GOT3 (cell line): ENCODE measurements at regions not wholly inside any gene's neighbourhood (a gene's known extent, or its start where the extent isn't known, plus 50 kb on each side); places are given as distances from the start of the nearest gene placed in this dataset.
"Not testable (repeated sequence)": the region's sequence is repeated elsewhere in the genome, so short reads cannot be mapped to it uniquely, and the experiment has no call there.

ENCODE experiments used
- DNase-seq: peaks from one replicate; lab custom pipeline; 2025; ENCODE audit warnings: mixed read lengths; lab: John Stamatoyannopoulos, UW

DNA sequence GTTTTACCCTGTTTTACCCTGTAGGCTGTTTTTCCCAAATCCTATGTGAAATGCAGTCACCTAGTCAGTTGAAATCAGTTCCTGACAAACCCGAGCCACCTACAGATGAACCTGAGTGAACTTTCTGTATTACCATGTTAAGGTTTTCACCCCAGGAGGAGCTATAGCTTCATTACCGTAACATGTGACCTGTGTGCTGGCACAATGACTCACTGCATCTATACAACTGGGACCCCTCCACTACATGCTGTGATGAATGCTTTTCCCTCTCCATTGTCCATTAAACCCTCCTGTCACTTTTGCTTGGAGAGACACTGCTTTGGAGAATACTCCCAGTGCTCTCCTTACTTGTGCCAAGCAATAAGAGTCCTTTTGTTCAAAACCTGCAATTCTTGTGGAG, 1974.8 kb downstream of the EFNA5 start:
- DNase-seq = no peak

DNA sequence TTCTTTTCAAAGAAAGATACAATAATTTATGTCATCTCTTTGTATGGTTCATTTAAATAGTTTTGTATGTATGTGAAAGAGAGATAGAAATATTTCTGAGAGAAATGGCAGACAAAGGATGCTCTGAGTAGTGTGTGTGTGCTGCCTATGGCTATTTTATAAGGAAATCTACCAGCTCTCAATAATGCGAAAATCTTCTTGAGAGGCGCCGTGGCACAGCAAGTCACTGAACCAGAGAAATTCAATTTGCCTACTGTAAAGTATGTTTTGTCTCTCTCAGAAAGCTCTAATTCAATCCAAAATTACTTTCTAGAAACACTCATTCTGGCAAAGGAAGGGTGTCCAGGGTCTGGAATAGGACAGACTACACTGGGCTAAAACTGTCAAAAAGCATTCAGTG, 1981.1 kb downstream of the EFNA5 start:
- no peak for DNase-seq

- no peak for DNase-seq
Measured at GRCh38 chr5:105688227-105688792, 1982.4 kb downstream of the EFNA5 start.

DNA sequence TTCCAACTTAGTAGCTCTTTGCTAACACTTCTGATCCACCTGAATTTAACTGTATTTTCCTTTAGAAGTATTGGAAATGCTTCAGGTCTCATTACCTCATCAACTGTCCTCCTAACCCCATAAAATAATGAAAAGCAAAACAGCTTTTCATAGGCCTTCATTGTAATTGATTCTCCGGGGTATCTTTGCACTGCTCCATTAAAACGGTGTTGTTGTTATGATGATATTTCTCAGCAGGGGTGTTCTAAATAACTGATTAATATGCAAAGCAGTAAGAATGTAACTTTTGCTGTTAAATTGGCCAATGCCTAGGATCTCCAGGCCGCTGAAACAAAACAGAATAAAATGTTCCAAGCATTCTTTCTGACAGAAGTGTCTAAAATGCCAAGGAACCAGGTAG, 1983.2 kb downstream of the EFNA5 start:
- no peak for DNase-seq

DNA sequence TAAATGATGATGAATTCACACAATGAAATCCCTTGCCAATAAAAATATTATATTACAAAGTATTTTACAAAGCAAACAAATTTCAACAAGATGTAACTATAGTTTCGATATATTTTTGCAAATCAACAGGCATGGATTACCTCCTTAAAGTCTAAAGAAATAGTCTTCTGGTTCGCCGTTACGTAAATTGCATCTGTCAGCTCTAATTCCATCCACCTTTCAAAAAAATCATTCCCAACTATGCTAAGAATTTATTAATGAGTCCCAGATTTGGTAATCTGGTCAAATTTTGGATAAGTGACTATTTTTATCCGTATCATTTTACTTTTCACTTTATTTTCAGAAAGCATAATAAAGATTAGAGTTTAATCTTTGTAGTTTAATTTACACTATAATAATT, 1984.9 kb downstream of the EFNA5 start:
- no peak for DNase-seq

DNA sequence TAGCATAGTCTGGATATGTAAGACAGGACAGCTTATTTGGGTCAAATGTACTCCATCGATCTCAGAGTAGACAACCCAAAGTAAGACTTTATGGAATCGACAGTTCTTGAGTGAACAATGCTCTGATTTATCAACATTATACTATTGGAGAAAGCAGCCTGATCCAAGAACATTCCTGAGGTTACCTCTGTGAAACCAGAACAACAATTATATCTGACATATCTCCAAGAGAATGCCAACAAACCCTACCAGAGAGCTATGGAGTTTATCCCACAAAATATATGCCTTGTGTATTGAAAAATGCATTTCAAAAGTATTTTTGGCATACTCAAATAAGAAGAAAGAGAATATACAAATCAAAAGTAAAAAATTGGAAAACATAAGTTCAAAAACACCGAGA, 1985.9 kb downstream of the EFNA5 start:
- DNase-seq = no peak

DNA sequence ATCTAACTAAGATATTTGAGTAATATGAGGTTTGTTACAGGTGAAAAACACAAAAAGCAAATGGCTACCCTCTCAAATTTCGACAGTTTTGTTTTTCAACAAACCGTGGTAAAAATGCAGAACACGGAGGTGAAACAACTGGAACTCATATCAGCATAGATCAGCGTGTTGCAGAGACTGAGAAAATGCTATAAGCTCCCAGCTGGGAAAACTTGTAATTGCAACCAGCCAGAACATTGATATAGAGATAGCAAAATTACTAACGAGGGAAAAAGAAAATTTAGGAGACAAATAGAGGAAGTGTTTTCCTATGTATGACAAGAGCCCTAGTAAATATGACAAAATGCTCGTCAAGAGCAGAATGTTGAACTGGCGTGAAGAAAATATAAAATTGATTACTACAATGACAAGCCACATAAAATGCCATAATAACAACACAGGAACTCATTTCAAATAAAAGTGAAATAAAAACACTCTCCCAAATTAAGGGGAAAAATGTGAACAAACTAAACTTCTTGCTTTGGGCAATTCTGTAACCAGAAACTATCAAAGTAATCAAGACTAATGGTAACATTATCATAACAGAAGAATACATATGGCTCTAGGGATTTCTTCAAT, 1989.8 kb downstream of the EFNA5 start:
- no peak for DNase-seq

DNA sequence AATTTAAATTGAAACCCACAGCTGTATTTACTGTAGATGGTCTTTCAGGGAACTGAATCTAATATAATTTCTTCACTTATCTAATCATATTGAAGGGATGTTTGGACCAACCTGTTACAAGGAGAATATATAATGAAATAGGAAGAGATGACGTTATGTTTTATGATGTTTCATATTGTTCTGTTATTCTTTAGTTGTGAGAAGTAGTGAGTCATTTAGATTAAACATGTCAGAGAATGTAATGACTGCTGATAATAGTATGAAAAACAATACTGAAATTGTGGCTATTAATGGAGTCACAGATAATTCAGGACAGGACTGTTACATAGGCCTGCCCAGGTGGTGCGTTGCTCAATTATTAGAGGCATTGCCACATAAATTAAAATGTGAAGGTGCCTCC, 1993.4 kb downstream of the EFNA5 start:
- no peak for DNase-seq

GRCh38 chr5:105670596-105670995, 2000.1 kb downstream of the EFNA5 start:
- no peak for DNase-seq

DNA sequence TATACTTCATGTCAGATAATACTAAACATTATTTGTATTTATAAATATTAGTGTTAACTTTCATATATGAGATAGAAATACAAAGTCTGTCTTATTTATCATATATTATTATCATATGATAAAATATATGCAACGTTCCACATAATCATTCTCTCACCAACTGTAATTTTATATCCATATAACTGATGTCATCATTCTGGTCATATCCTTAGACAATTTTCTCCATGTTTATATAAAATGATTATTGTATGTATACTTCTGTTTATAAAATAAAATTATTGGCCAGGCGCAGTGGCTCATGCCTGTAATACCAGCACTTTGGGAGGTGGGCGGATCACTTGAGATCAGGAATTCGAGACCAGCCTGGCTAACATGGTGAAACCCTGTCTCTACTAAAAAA, 2007.1 kb downstream of the EFNA5 start:
- DNase-seq = no peak

DNA sequence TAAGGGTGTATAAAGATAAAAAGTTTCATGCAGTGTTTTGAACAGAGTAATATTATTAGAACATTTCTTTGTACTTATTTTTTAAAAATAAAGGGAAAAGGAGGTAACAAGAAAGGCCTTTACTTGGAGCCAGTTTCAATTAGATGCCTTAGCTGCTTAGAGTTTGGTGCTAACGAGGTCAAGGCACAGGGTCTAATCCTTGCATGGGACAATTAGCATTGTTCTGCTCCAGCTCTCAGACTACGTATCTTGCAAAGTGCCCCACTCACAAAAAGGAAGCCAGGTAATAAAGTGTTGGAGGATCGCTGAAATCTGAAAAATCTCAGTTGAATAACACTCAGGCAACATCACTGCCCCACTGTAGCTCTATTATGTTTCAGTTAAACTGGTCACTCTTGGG, 2011.3 kb downstream of the EFNA5 start:
- DNase-seq = no peak

DNA sequence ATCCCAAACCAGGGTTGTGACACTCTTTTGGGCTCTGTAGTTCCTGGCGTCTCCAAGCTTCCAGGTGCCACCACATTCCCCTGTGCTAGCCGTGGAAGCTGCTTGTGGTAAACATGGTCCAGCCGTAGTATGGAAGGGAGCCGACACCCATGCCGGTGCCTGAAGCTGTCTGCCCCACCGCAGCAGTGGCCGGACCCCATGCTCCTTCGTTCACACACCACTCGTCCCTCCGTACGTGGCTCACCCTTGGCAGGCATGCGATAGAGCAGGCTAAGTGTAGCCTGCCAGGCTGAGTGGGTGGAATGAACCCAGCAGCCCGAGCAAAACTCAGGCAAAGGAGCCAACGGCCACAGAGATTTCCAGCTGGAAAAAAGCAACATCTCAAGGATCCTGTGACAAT, 2030.4 kb downstream of the EFNA5 start:
- DNase-seq = no peak

GRCh38 chr5:105639511-105639910, 2031.2 kb downstream of the EFNA5 start:
- DNase-seq = no peak

- no peak for DNase-seq
Measured at GRCh38 chr5:105639068-105639467, 2031.7 kb downstream of the EFNA5 start.

DNA sequence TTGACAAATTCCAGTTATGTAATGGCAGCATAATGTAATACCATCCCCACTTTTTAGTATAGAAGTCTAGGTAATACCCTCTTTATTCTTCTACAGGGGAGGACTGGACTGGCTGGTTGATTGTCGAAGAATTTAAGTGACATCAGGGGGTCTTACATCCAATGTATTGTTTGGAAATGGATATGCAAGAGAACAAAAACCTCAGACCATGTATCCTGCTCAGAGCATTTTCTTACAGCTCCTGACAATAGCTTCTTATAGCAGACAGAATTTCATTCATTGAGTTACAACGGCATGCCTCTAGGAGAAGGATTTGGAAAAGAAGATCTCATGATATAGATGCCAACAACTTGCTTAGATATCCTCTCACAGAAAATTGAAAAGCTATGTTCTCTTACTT, 2032.3 kb downstream of the EFNA5 start:
- no peak for DNase-seq

- no peak for DNase-seq
Measured at GRCh38 chr5:105632043-105632442, 2038.7 kb downstream of the EFNA5 start.

GRCh38 chr5:105630803-105631202, 2039.9 kb downstream of the EFNA5 start:
- DNase-seq = no peak

DNA sequence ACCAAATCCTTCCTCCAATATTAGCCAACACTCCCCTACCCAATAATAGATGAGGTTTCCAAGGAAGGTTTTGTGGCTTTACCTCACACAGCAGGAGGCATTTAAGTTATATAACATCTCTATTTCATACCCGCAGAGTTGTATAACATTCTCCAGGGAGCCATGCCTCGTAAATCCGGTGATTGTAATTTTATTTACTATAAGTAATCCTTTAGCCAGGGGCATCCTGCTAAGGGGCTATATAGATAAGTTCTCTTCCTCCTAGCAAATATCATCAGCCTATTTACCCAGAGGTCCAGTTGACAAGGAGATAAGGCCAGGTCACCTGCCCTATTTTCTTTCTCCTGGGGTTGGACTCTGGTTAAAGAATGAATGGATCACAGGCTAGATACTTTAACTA, 2051.0 kb downstream of the EFNA5 start:
- no peak for DNase-seq

- no peak for DNase-seq
Measured at GRCh38 chr5:105617436-105618215, 2053.1 kb downstream of the EFNA5 start.

- no peak for DNase-seq
Measured at GRCh38 chr5:105616599-105616998, 2054.0 kb upstream of the NUDT12 start.

GRCh38 chr5:105602406-105602805, 2039.8 kb upstream of the NUDT12 start:
- not testable (repeated sequence) for DNase-seq

DNA sequence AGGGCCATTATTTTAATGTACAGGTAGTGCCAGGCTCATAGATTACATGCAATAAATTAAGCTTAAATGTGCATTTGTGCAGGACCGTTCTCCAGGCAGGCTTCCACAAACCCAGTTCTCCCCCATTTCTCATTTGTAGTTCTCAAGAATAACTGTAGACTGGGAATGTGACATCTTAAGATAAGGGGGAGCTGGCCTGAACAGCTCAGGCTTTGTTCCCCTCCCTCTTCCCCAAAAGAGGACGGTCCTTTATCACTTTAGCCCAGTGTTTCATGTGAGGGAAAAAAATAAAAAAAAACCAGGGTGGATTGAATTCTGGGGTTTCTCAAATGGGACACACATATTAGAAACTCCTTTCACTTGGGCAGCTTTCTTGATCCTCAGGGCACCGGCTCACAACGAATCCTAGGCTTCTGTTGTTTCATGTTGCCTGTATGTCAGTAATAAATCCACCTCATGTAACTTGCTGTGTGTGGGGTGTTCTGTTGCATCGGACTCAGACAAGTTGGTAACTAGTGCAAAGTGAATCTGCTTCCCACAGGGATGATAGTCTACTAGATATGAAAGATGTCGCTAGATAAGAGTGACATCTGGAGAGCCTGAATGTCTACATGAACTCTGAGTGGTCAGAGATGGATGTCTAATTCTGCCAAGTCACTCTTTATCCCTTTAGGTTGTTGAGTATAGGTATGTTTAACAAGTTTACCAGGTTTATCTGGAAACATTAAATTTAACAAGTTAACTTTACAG, 2030.6 kb upstream of the NUDT12 start:
- no peak for DNase-seq
